Ishikawa (cell line): ENCODE measurements at regions not wholly inside any gene's neighbourhood (a gene's known extent, or its start where the extent isn't known, plus 50 kb on each side); places are given as distances from the start of the nearest gene placed in this dataset.

ENCODE experiments used
- CEBPB ChIP-seq: IDR thresholded peaks from 2 replicates; pipeline ENCODE4 v1.6.1; 2012
- EGR1 ChIP-seq: IDR thresholded peaks from 2 replicates; pipeline ENCODE4 v1.6.1; 2012
- EP300 ChIP-seq: IDR thresholded peaks from 2 replicates; pipeline ENCODE4 v1.6.1; 2012; ENCODE audit warnings: borderline replicate concordance
- FOXM1 ChIP-seq: IDR thresholded peaks from 2 replicates; pipeline ENCODE4 v1.6.1; 2012; ENCODE audit warnings: low read depth, borderline replicate concordance
- NFIC ChIP-seq: IDR thresholded peaks from 2 replicates; pipeline ENCODE4 v1.6.1; 2012
- RAD21 ChIP-seq: IDR thresholded peaks from 2 replicates; pipeline ENCODE4 v1.6.1; 2012; ENCODE audit warnings: low read depth
- TAF1 ChIP-seq: IDR thresholded peaks from 2 replicates; pipeline ENCODE4 v1.6.1; 2012; ENCODE audit warnings: low read depth, mild to moderate bottlenecking
- TEAD4 ChIP-seq: IDR thresholded peaks from 2 replicates; pipeline ENCODE4 v1.6.1; 2012
- YY1 ChIP-seq: IDR thresholded peaks from 2 replicates; pipeline ENCODE4 v1.6.1; 2012; ENCODE audit warnings: low read depth
- ZBTB7A ChIP-seq: IDR thresholded peaks from 2 replicates; pipeline ENCODE4 v1.6.1; 2012; ENCODE audit warnings: low read depth
- TF ChIP-seq, protein P1 (sequence below): IDR thresholded peaks from 2 replicates; pipeline ENCODE4 v1.6.1; 2012; ENCODE audit warnings: low read depth, mild to moderate bottlenecking
- TF ChIP-seq, protein P2 (sequence below): IDR thresholded peaks from 2 replicates; pipeline ENCODE4 v1.6.1; 2012
- TF ChIP-seq, protein P3 (sequence below): IDR thresholded peaks from 2 replicates; pipeline ENCODE4 v1.6.1; 2012

DNA sequence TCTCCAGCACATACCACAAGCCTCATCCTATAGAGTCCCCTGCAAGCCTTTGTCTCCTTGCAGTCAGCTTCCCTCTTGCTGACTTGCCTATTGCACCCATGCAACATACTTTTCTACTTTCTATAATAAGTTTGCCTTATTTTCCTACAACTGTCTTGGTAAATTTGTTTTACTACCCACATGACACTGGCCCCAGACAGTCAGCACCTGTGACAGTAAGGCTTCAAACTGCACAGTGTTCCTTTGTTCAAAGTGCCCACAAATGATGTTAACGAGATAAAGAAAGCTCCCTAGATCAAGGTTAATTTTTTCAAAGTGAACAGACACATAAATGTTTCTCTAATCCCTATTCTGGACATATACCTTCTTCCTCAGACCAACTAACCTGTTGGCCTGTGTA lies 529.1 kb upstream of the PCDH10 start:
- TF ChIP-seq EP300 (no peak), TEAD4 (no peak), CEBPB (no peak), FOXM1 (no peak), TAF1 (no peak), EGR1 (no peak), NFIC (no peak), ZBTB7A (no peak), RAD21 (no peak), YY1 (no peak)
- TF ChIP-seq, protein P1, sequence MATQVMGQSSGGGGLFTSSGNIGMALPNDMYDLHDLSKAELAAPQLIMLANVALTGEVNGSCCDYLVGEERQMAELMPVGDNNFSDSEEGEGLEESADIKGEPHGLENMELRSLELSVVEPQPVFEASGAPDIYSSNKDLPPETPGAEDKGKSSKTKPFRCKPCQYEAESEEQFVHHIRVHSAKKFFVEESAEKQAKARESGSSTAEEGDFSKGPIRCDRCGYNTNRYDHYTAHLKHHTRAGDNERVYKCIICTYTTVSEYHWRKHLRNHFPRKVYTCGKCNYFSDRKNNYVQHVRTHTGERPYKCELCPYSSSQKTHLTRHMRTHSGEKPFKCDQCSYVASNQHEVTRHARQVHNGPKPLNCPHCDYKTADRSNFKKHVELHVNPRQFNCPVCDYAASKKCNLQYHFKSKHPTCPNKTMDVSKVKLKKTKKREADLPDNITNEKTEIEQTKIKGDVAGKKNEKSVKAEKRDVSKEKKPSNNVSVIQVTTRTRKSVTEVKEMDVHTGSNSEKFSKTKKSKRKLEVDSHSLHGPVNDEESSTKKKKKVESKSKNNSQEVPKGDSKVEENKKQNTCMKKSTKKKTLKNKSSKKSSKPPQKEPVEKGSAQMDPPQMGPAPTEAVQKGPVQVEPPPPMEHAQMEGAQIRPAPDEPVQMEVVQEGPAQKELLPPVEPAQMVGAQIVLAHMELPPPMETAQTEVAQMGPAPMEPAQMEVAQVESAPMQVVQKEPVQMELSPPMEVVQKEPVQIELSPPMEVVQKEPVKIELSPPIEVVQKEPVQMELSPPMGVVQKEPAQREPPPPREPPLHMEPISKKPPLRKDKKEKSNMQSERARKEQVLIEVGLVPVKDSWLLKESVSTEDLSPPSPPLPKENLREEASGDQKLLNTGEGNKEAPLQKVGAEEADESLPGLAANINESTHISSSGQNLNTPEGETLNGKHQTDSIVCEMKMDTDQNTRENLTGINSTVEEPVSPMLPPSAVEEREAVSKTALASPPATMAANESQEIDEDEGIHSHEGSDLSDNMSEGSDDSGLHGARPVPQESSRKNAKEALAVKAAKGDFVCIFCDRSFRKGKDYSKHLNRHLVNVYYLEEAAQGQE: no peak
- TF ChIP-seq, protein P2, sequence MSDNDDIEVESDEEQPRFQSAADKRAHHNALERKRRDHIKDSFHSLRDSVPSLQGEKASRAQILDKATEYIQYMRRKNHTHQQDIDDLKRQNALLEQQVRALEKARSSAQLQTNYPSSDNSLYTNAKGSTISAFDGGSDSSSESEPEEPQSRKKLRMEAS: no peak
- TF ChIP-seq, protein P3, sequence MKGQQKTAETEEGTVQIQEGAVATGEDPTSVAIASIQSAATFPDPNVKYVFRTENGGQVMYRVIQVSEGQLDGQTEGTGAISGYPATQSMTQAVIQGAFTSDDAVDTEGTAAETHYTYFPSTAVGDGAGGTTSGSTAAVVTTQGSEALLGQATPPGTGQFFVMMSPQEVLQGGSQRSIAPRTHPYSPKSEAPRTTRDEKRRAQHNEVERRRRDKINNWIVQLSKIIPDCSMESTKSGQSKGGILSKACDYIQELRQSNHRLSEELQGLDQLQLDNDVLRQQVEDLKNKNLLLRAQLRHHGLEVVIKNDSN: no peak
